ENCODE measurements at regions not wholly inside any gene's neighbourhood (a gene's known extent, or its start where the extent isn't known, plus 50 kb on each side); places are given as distances from the start of the nearest gene placed in this dataset.

DNA sequence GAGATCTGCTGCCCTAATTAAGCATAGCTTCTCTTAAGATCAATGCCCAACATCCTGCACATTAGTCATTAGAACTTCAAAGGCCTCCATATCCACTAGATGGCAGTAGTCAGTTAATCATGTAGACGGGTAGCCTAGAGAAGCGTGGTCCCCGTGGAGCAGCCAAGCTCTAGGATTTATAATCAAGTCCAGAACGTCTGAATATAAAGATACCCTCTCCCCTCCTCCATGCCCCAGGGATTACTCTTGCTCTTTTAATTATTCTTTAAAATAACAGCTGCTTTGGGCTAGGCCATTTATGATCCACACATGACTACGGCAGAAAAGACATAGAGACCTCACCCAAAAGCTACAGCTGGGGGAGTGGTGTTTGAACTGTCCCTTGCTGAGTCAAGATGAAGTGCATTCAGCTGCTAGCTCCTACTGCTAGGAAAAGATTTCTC lies 327.6 kb upstream of the PLET1 start:
- no peaks in the 10 kb centered on the region for H3K36me3 ChIP-seq
- WGBS, 4 donors = 11 to 14% (median 11%) methylated on average over 5 of the region's 5 CpGs
- no peak for TF ChIP-seq POLR2A (IDR thresholded peaks at IDR 0.05)
- TF ChIP-seq, protein P1, sequence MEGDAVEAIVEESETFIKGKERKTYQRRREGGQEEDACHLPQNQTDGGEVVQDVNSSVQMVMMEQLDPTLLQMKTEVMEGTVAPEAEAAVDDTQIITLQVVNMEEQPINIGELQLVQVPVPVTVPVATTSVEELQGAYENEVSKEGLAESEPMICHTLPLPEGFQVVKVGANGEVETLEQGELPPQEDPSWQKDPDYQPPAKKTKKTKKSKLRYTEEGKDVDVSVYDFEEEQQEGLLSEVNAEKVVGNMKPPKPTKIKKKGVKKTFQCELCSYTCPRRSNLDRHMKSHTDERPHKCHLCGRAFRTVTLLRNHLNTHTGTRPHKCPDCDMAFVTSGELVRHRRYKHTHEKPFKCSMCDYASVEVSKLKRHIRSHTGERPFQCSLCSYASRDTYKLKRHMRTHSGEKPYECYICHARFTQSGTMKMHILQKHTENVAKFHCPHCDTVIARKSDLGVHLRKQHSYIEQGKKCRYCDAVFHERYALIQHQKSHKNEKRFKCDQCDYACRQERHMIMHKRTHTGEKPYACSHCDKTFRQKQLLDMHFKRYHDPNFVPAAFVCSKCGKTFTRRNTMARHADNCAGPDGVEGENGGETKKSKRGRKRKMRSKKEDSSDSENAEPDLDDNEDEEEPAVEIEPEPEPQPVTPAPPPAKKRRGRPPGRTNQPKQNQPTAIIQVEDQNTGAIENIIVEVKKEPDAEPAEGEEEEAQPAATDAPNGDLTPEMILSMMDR (IDR thresholded peaks at IDR 0.05) = peak; percentile 64 to 86 (median 74)
- ATAC-seq (peak; percentile 58 to 88 (median 82)), DNase-seq (peak; percentile 57 to 76 (median 66))
- H3K9me3 ChIP-seq = no peaks in the 10 kb centered on the region
- peaks cover 0 to 6% (median 1%) of the 10 kb centered on the region in 12 donors for H3K4me1 ChIP-seq
- no peaks in the 10 kb centered on the region for H3K27me3 ChIP-seq
- intact Hi-C loops (cut with DNase I) = loop anchor here (1.0 to 10.0 kb wide), 12 partner anchors 197 to 703 kb away; partner anchors contain the start of gene NCAM1 (in 4 of the 10)
- H3K4me3 ChIP-seq = no peak overlapping the region
- peak overlapping the region in 1 of 12 donors; percentile 44 for H3K27ac ChIP-seq

DNA sequence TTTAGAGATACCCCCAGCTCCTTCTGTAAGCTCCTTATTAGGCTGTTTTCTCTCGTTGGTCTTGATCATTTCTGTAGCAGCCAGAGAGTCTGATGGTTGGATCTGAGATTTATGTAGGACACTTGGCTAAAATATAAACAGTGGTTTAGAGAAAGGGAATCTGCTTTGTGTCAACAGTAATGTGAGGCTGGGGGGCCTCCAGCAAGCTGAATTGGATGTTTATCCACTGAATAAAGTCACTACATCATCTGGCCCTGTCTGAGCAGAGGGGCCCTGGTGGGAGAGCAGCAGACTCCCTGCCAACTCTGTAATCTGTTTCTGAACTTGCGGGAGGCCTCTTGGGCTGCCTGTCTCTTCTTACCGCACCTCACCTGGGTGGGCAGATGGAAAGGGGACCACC lies 328.5 kb upstream of the PLET1 start:
- WGBS, 4 donors = 66 to 85% (median 76%) methylated on average over 3 of the region's 3 CpGs
- peak overlapping the region in 1 of 12 donors; percentile 44 for H3K27ac ChIP-seq
- no peak for ATAC-seq
- no peaks in the 10 kb centered on the region for H3K9me3 ChIP-seq
- no peaks in the 10 kb centered on the region for H3K27me3 ChIP-seq
- DNase-seq = no peak
- peaks cover 0 to 6% (median 1%) of the 10 kb centered on the region in 12 donors for H3K4me1 ChIP-seq
- no peak overlapping the region for H3K4me3 ChIP-seq
- no peaks in the 10 kb centered on the region for H3K36me3 ChIP-seq
- TF ChIP-seq, protein P1 (IDR thresholded peaks at IDR 0.05) = no peak
- TF ChIP-seq POLR2A (IDR thresholded peaks at IDR 0.05) = no peak
- intact Hi-C loops (cut with DNase I) = loop anchor here (2.0 to 10.0 kb wide), 11 partner anchors 196 to 702 kb away; partner anchors contain the start of gene NCAM1 (in 4 of the 10)

DNA sequence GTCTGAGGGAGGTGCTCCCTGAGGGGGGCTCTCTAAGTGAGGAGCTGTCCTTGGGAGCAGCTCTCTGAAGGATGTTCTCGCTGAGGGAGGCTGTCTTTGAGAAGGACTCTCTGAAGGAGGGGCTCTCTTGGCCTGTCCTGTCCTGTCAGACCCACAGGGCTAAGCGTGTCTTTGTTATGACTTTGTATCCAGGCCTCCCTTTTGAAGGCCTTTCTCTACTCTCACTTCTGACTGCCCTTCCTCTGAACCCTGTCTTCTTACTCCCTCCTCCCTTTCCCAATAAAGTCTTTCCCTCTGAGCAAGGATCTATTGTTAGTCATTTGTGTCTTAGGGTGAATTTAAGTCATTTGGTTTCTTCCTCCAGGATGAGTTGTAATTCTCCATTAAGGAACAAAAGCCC lies 330.1 kb upstream of the PLET1 start:
- intact Hi-C loops (cut with DNase I) = loop anchor here in 4 of 10 donors (5.0 to 10.0 kb wide), 5 partner anchors 54 to 522 kb away; partner anchors contain the start of gene NCAM1 (in 1 of the 4)
- peak overlapping the region in 1 of 12 donors; percentile 33 for H3K27ac ChIP-seq

DNA sequence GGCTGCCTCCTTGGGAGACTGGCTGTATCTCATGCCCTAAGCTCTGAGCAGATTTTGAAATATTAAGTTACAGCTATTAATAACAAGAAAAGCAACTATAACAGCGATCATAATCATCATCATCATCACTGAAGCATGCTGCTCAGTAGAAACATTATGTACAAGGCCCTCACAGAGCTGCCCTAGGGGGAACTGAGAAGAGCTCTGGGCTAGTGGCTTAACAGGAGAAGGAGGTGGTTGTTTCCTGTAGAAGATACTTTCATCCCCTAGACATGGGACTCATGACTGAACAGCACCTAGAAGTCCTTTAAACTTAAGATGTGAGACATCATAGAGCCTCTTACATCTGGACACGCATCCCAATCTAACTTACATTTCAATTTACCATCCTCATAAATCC lies 332.8 kb upstream of the PLET1 start:
- ATAC-seq (no peak), DNase-seq (no peak)
- Histone ChIP-seq H3K4me1 (peaks cover 0 to 3% (median under 1%) of the 10 kb centered on the region in 12 donors), H3K27ac (no peak overlapping the region), H3K4me3 (no peak overlapping the region), H3K9me3 (no peaks in the 10 kb centered on the region), H3K27me3 (no peaks in the 10 kb centered on the region), H3K36me3 (no peaks in the 10 kb centered on the region)
- 89 to 95% (median 92%) methylated on average over 2 of the region's 2 CpGs for WGBS, 4 donors
- intact Hi-C loops (cut with DNase I) = loop anchor here in 4 of 10 donors (5.0 to 10.0 kb wide), 5 partner anchors 51 to 519 kb away; partner anchors contain the start of gene NCAM1 (in 1 of the 4)
- TF ChIP-seq, protein P1 (IDR thresholded peaks at IDR 0.05) = no peak
- no peak for TF ChIP-seq POLR2A (IDR thresholded peaks at IDR 0.05)

More for the DNA sequence above, 330.1 kb upstream of the PLET1 start:
- no peak for ATAC-seq
- H3K4me3 ChIP-seq = no peak overlapping the region
- H3K27me3 ChIP-seq = no peaks in the 10 kb centered on the region
- DNase-seq = no peak
- H3K4me1 ChIP-seq = peaks cover 0 to 6% (median 1%) of the 10 kb centered on the region in 12 donors
- no peaks in the 10 kb centered on the region for H3K36me3 ChIP-seq
- whole genome bisulfite sequencing, 4 donors = 82 to 90% (median 86%) methylated on average over 2 of the region's 2 CpGs
- no peaks in the 10 kb centered on the region for H3K9me3 ChIP-seq
- TF ChIP-seq, protein P1 (IDR thresholded peaks at IDR 0.05) = no peak
- no peak for TF ChIP-seq POLR2A (IDR thresholded peaks at IDR 0.05)
